EL (cell line): ENCODE measurements at regions not wholly inside any gene's neighbourhood (a gene's known extent, or its start where the extent isn't known, plus 50 kb on each side); places are given as distances from the start of the nearest gene placed in this dataset.

Experiments
- DNase-seq: peaks from one replicate; pipeline ENCODE4 v3.0.0-alpha.2; 2016

DNA sequence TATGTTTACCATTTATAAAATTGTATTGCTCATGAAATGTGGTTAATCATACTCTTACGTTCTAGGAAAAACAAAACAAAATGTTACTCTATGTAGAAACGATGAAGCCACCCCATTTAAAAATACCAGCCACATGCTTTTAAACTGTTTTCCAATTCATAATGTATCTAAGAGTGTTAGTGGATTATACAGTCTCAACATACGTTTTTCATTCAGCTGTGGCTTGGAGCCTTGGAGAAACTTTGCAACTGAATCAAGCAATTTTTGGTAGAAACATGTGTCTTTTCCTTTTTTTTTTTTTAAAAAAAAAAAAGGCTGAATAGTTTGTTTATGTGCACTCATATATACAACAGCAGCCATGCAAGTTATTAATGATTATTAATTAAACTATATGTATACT lies 378.0 kb upstream of the SEMA3D start:
- no peak for DNase-seq

GRCh38 chr7:85561706-85562105 lies 374.9 kb upstream of the SEMA3D start:
- no peak for DNase-seq

DNA sequence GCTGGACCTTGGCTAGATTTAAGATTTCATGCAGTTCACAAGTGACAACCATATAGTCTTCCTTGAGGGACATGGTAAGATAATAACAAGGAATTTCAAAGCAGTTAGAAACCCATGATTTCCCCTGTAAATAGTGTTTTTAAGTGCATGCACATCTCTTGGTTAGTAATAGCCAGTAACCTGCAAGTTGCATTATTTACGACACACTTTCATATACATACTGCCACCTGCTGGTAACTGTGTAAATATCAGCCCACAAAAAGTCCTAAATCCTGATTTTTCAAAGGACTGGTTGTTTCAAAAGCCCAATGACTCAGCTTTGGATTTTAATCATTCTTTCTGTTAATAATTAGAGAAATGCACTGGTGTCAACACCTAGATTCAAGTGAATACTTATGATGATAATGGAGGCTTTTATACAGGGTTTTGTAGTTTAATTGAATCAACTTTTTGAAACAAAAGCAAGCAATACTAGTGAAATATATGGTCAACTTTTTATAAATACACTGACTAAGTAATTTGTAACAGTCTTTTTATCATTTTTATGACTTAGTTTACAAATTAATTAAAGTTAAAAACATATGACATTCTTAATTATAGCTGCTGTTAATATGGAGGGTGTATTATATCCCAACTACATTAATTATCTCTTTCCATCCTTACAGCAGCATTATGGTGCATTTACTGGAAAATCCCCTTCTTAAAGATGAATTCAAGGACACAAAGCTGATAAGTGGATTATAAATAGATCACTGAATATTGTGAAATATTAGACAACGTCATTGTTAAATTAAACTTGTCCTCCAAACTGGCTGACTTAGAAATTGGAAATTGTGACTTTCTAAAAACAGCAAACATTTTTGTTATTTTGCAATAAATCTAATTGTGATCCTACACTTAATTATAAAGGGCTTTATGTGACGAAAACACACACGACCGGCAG lies 367.7 kb upstream of the SEMA3D start:
- DNase-seq = peak; percentile 67

GRCh38 chr7:85535974-85536729 lies 349.3 kb upstream of the SEMA3D start:
- no peak for DNase-seq

GRCh38 chr7:85529831-85530230 lies 343.0 kb upstream of the SEMA3D start:
- peak; percentile 50 for DNase-seq

DNA sequence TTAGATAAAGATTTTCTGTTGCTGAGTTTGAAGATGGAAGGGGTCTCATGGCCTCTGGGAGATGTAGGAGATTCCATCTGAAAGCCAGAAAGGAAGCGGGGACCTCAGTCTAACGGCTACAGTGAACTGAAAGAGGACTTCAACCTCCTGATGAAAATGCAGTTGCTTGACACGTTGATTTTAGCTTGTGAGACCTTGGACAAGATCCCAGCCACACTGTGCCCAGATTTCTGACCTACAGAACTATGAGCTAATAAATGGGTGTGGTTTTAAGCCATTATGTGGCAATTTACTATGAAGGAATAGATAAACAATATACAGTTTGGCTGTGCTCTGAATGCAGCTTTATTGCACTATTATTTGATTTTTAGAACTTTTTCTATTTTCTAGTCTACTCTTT lies 342.3 kb upstream of the SEMA3D start:
- DNase-seq = peak; percentile 65

DNA sequence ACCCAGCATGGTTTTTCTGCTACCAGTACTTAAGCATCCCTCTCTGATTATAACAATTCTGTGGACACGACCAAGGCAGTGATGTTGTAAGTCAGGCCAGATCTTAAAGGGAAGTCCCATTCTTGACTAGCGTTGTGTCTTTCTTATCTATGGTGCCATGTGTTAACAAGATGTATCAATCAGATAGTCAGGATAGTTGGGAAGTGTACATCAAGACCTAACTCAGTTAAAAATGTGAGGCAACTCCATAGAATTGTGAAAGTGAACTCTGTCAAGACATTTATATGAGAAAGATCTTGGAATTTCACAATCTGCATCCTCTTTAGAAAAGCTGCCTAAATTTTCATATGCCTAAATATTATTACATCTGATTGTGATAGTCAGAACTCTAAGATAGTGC lies 341.7 kb upstream of the SEMA3D start:
- DNase-seq = no peak

DNA sequence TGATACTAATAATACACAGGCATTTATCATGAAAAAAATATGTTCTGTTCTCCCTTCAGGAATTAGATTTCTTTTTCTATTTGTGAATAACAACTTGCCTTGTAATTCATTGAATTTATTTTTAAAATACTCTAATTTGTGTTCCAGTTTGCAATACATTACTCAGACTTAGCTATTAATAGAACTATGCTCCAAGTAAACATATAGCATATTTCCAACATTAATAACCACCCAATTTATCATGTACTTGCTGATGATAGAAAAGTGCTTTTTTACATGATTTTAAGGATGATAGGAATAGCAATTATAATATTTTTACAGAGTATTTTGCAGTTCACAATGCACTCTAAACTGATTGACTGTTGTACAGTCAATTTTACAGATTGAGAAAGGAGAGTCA lies 338.8 kb upstream of the SEMA3D start:
- no peak for DNase-seq

DNA sequence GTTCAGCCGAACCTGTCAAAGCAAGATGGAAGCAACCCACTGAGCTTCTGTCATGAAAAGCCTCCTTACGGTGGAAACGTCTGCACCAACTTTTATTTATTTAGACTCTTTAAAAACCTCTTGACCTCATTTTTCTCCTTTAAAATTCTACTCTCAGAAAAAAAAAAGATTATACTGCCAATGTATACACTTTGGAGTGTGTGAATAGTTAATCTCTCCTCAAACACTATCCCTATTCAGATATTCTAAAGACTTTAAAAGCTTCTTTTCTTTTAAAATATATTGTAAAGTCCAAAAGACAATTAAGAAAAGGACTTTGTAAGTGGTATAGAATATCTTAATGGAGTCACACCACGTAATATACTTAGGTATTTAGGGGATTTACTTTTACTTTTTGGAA lies 335.2 kb upstream of the SEMA3D start:
- no peak for DNase-seq

DNA sequence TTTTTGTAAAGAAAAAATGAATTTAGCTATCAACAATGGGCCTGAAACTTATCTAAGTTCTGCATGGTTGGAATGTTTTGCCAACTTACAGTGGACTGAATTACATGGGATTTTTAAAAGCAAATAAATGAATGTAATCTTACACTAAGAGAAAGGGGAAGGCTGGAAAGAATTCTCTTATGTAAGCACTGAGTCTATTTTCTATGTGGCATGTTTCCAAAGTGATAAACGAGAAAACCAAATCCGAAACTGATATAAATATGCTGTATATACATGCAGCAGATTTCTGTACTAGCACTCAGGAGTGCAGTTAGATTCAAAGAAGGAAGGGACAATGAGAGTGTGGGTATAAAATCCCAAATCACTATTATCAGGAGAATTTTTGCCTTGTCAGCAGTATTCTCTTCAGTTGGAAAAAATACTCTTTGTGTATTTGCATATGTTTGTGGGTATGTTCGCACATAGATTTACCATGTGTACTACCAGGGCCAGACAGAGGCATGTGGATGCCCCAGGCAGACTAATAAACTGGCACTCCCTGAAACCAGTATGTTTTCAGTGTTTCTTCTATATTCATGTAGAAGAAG lies 334.3 kb upstream of the SEMA3D start:
- DNase-seq = no peak

GRCh38 chr7:85520175-85520574 lies 333.3 kb upstream of the SEMA3D start:
- DNase-seq = no peak

GRCh38 chr7:85516675-85517074 lies 329.8 kb upstream of the SEMA3D start:
- no peak for DNase-seq

DNA sequence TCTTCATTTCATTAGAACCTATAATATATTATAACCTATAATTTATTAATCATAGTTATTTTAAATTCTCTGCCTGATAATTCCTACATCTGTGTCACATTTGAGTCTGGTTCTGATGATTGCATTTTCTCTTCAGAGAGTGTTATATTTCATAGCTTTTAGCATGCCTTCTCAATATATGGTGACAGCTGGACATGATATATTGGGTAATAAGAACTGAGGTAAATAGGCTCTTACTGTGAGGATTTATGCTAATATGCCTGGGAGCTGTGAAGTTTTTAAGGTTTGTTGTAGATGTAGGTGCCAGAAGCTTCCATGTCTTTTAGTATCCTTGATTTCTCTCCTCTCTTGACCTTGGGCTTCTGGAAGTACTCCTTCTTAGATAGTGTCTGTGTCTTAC lies 325.9 kb upstream of the SEMA3D start:
- no peak for DNase-seq

GRCh38 chr7:85510287-85510686 lies 323.4 kb upstream of the SEMA3D start:
- no peak for DNase-seq

DNA sequence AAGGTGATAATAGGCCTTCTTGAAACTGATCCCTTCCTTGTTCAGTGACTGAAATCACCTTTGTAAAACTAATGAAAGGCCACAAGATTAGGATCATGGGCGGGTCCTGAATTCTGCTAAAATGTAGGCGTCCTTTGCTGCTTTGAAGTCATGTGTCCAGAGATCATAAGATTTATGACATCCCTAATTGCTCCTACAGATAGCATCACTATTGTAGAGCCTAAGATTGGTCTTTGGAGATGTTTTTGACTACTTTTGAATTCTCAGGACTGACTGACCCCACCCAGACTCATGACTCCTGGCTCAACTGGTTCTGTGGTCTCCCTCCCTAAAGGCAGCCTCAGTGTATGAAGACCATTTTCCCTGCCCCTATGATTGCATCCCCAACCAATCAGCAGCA lies 322.6 kb upstream of the SEMA3D start:
- peak; percentile 15 for DNase-seq

GRCh38 chr7:85508642-85509410 lies 322.0 kb upstream of the SEMA3D start:
- peak; percentile 89 for DNase-seq

- no peak for DNase-seq
Measured at GRCh38 chr7:85498031-85498430, 311.2 kb upstream of the SEMA3D start.

GRCh38 chr7:85489498-85489897 lies 302.6 kb upstream of the SEMA3D start:
- peak; percentile 84 for DNase-seq

DNA sequence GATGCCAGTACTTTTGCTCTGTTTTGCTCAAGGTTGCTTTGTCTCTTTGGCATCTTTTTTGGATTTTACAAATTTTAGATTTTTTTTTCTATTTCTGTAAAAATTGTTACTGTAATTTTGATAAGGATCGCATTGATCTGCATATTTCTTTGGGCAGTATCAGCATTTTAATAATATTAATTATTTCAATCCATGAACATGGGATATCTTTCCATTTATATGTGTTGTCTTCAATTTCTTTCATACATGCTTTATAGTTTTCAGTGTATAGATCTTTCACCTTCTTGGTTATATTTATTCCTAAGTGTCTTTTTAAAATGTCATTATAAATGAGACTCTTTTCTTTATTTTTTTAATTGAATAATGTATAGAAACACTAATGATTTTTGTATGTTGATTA lies 301.6 kb upstream of the SEMA3D start:
- no peak for DNase-seq

GRCh38 chr7:85483177-85483576 lies 296.3 kb upstream of the SEMA3D start:
- peak; percentile 85 for DNase-seq

GRCh38 chr7:85480666-85481065 lies 293.8 kb upstream of the SEMA3D start:
- no peak for DNase-seq

- peak; percentile 28 for DNase-seq
Measured at GRCh38 chr7:85479918-85480643, 293.2 kb upstream of the SEMA3D start.
